MM.1S (cell line): ENCODE measurements at regions not wholly inside any gene's neighbourhood (a gene's known extent, or its start where the extent isn't known, plus 50 kb on each side); places are given as distances from the start of the nearest gene placed in this dataset.
"Not testable (repeated sequence)": the region's sequence is repeated elsewhere in the genome, so short reads cannot be mapped to it uniquely, and the experiment has no call there.

Experiments
- DNase-seq: peaks from one replicate; pipeline ENCODE4 v3.0.0-alpha.2; 2015
- H2AFZ ChIP-seq: fragments of 300-600 bp; sonication (generic); 2 replicates; pipeline ENCODE4 v1.6.0; 2016; ENCODE audit warnings: antibody characterized with exemption, low read length
- H3F3A ChIP-seq: fragments of 300-600 bp; sonication (generic); 2 replicates; pipeline ENCODE4 v1.6.1; 2016; ENCODE audit warnings: mild to moderate bottlenecking, antibody characterized with exemption, low read length, moderate library complexity, mixed read lengths; ENCODE audit not compliant: insufficient read depth
- H3K27ac ChIP-seq: fragments of 300-600 bp; sonication (generic); 2 replicates; pipeline ENCODE4 v1.5.1; 2016; ENCODE audit warnings: mild to moderate bottlenecking, low read length
- H3K27me3 ChIP-seq: fragments of 300-600 bp; sonication (generic); replicated peaks from 2 replicates; pipeline ENCODE4 v1.6.0; 2016; ENCODE audit warnings: low read length; ENCODE audit not compliant: insufficient read depth
- H3K36me3 ChIP-seq: fragments of 300-600 bp; sonication (generic); replicated peaks from 2 replicates; pipeline ENCODE4 v1.6.1; 2016; ENCODE audit warnings: mild to moderate bottlenecking, low read length, mixed read lengths; ENCODE audit not compliant: insufficient read depth
- H3K4me1 ChIP-seq: fragments of 300-600 bp; sonication (generic); 2 replicates; pipeline ENCODE4 v1.6.1; 2016; ENCODE audit warnings: low read length, mixed read lengths
- H3K4me2 ChIP-seq: fragments of 300-600 bp; sonication (generic); 2 replicates; pipeline ENCODE4 v1.6.0; 2016; ENCODE audit warnings: low read depth, low read length
- H3K4me3 ChIP-seq: fragments of 300-600 bp; sonication (generic); 2 replicates; pipeline ENCODE4 v1.5.1; 2016; ENCODE audit warnings: low read length, mixed read lengths
- H3K79me2 ChIP-seq: fragments of 300-600 bp; sonication (generic); 2 replicates; pipeline ENCODE4 v1.6.1; 2016; ENCODE audit warnings: mixed run types, low read length, mixed read lengths
- H3K9ac ChIP-seq: fragments of 300-600 bp; sonication (generic); 2 replicates; pipeline ENCODE4 v1.6.1; 2016; ENCODE audit warnings: low read length, mixed read lengths
- H3K9me2 ChIP-seq: fragments of 300-600 bp; sonication (generic); replicated peaks from 2 replicates; pipeline ENCODE4 v1.6.1; 2016; ENCODE audit warnings: mild to moderate bottlenecking, low read length, mixed read lengths; ENCODE audit not compliant: insufficient read depth
- H3K9me3 ChIP-seq: fragments of 300-600 bp; sonication (generic); replicated peaks from 2 replicates; pipeline ENCODE4 v1.6.1; 2016; ENCODE audit warnings: mild to moderate bottlenecking, low read length, mixed read lengths; ENCODE audit not compliant: insufficient read depth
- H4K20me1 ChIP-seq: fragments of 300-600 bp; sonication (generic); 2 replicates; pipeline ENCODE4 v1.6.1; 2016; ENCODE audit warnings: mild to moderate bottlenecking, low read length, moderate library complexity, mixed read lengths; ENCODE audit not compliant: insufficient read depth
- CTCF ChIP-seq: fragments of 300-600 bp; sonication (generic); IDR thresholded peaks from 2 replicates; pipeline ENCODE4 v1.5.1; 2016; ENCODE audit warnings: antibody characterized with exemption, low read length, mixed read lengths
- EZH2 ChIP-seq: fragments of 300-600 bp; sonication (generic); optimal IDR thresholded peaks from 2 replicates; pipeline ENCODE3; 2017; ENCODE audit warnings: low read depth, mild to moderate bottlenecking, antibody characterized with exemption, low read length, mixed read lengths
- EZH2phosphoT487 ChIP-seq: fragments of 300-600 bp; sonication (generic); IDR thresholded peaks from 2 replicates; pipeline ENCODE4 v1.6.1; 2018; ENCODE audit warnings: antibody characterized with exemption, low read length

- H3K27me3 ChIP-seq = no peaks in the 10 kb centered on the region
- H3K79me2 ChIP-seq = no peaks in the 10 kb centered on the region
- no peak overlapping the region for H3K4me3 ChIP-seq
- H3K9ac ChIP-seq = no peak overlapping the region
- no peaks in the 10 kb centered on the region for H3K36me3 ChIP-seq
- no peaks in the 10 kb centered on the region for H3K9me2 ChIP-seq
- TF ChIP-seq EZH2phosphoT487 = no peak
- TF ChIP-seq CTCF = no peak
- TF ChIP-seq EZH2 = no peak
- H2AFZ ChIP-seq = no peak overlapping the region
- H4K20me1 ChIP-seq = no peaks in the 10 kb centered on the region
- H3K4me2 ChIP-seq = no peak overlapping the region
- H3F3A ChIP-seq = no peaks in the 10 kb centered on the region
- H3K4me1 ChIP-seq = no peaks in the 10 kb centered on the region
- H3K27ac ChIP-seq = no peak overlapping the region
- H3K9me3 ChIP-seq = no peaks in the 10 kb centered on the region
- DNase-seq = peak; percentile 5
Observed at GRCh38 chr2:111523009-111523408, 361.0 kb downstream of the ANAPC1 start.

- not testable (repeated sequence) for H3K9me3 ChIP-seq
Observed at GRCh38 chr2:111525026-111525425, 359.0 kb downstream of the ANAPC1 start.

GRCh38 chr2:111526041-111526639, 357.9 kb downstream of the ANAPC1 start:
- not testable (repeated sequence) for H3F3A ChIP-seq, H3K27ac ChIP-seq, H3K4me1 ChIP-seq, H3K9ac ChIP-seq, DNase-seq, H3K4me3 ChIP-seq, H4K20me1 ChIP-seq, H2AFZ ChIP-seq, H3K79me2 ChIP-seq, H3K9me2 ChIP-seq, H3K4me2 ChIP-seq, H3K9me3 ChIP-seq, H3K27me3 ChIP-seq, H3K36me3 ChIP-seq

More at GRCh38 chr2:111525026-111525425, 359.0 kb downstream of the ANAPC1 start:
- peak; percentile 4 for DNase-seq
- not testable (repeated sequence) for H3K4me3 ChIP-seq, H3K9ac ChIP-seq, H3K4me1 ChIP-seq, H3K27me3 ChIP-seq, H4K20me1 ChIP-seq, H3K4me2 ChIP-seq, H3K79me2 ChIP-seq, H2AFZ ChIP-seq, H3F3A ChIP-seq, H3K27ac ChIP-seq, H3K9me2 ChIP-seq, H3K36me3 ChIP-seq

- not testable (repeated sequence) for H3K79me2 ChIP-seq, H3K27ac ChIP-seq, H3F3A ChIP-seq, H3K27me3 ChIP-seq, H3K9ac ChIP-seq, DNase-seq, H3K4me3 ChIP-seq, H3K4me1 ChIP-seq, H4K20me1 ChIP-seq, H3K36me3 ChIP-seq, H3K4me2 ChIP-seq, H3K9me3 ChIP-seq, H3K9me2 ChIP-seq, H2AFZ ChIP-seq
Observed at GRCh38 chr2:111527707-111528400, 356.1 kb downstream of the ANAPC1 start.

GRCh38 chr2:111529022-111529421, 355.0 kb downstream of the ANAPC1 start:
- H3K9me3 ChIP-seq, H4K20me1 ChIP-seq, H3K9ac ChIP-seq, H3K9me2 ChIP-seq, H3F3A ChIP-seq, H3K4me2 ChIP-seq, H3K79me2 ChIP-seq, H3K36me3 ChIP-seq, H3K27ac ChIP-seq, H2AFZ ChIP-seq, DNase-seq, H3K4me3 ChIP-seq, H3K4me1 ChIP-seq, H3K27me3 ChIP-seq: not testable (repeated sequence)

- not testable (repeated sequence) for H3K9ac ChIP-seq, DNase-seq, H3K79me2 ChIP-seq, H3K4me3 ChIP-seq, H4K20me1 ChIP-seq, H3K27ac ChIP-seq, H3F3A ChIP-seq, H3K9me2 ChIP-seq, H3K9me3 ChIP-seq, H2AFZ ChIP-seq, H3K36me3 ChIP-seq, H3K4me1 ChIP-seq, H3K4me2 ChIP-seq, H3K27me3 ChIP-seq
Observed at GRCh38 chr2:111530239-111530965, 353.6 kb downstream of the ANAPC1 start.
